BJ (cell line): ENCODE measurements at regions not wholly inside any gene's neighbourhood (a gene's known extent, or its start where the extent isn't known, plus 50 kb on each side); places are given as distances from the start of the nearest gene placed in this dataset.

ENCODE experiments used
- CTCF ChIA-PET: fragments of 350-600 bp; formaldehyde crosslinking; extraction: SDS; loops from one replicate; lab custom pipeline; 2021; ENCODE audit warnings: antibody characterized with exemption, inconsistent platforms; lab: Yijun Ruan, JAX
- POLR2A ChIA-PET: fragments of 300-600 bp; sonication (Branson Sonifier 250); formaldehyde crosslinking; extraction: SDS; loops from one replicate; lab custom pipeline; 2021; ENCODE audit warnings: antibody characterized with exemption; lab: Charles Lee
- DNase-seq: peaks from one replicate; pipeline ENCODE4 v3.0.0-alpha.2; 2011; ENCODE audit warnings: low read depth
- H3K27me3 ChIP-seq: 2 replicates; pipeline ENCODE4 v1.6.0; 2011; ENCODE audit warnings: low read length; ENCODE audit not compliant: control insufficient read depth, insufficient read depth
- H3K36me3 ChIP-seq: 2 replicates; pipeline ENCODE4 v1.5.1; 2011; ENCODE audit warnings: low read length; ENCODE audit not compliant: control insufficient read depth, insufficient read depth
- H3K4me3 ChIP-seq: 2 replicates; pipeline ENCODE4 v1.5.1; 2011; ENCODE audit warnings: low read depth, mild to moderate bottlenecking, control low read depth, low read length
- CTCF ChIP-seq: IDR thresholded peaks from 2 replicates; pipeline ENCODE4 v1.5.1; 2011; ENCODE audit warnings: low read depth, mild to moderate bottlenecking, control low read depth, inconsistent platforms, low read length, moderate library complexity; ENCODE audit not compliant: insufficient read depth

GRCh38 chr2:126507425-126507911, 148.5 kb upstream of the GYPC start:
- no peak for TF ChIP-seq CTCF
- CTCF ChIA-PET = no interaction called here

GRCh38 chr2:126510356-126510755, 145.6 kb upstream of the GYPC start:
- CTCF ChIA-PET = no interaction called here

More at GRCh38 chr2:126507425-126507911, 148.5 kb upstream of the GYPC start:
- H3K4me3 ChIP-seq = no peak overlapping the region
- H3K36me3 ChIP-seq = no peaks in the 10 kb centered on the region
- H3K27me3 ChIP-seq = no peaks in the 10 kb centered on the region
- POLR2A ChIA-PET = no interaction called here
- no peak for DNase-seq

GRCh38 chr2:126510960-126511359, 145.0 kb upstream of the GYPC start:
- Histone ChIP-seq H3K4me3 (no peak overlapping the region), H3K36me3 (no peaks in the 10 kb centered on the region), H3K27me3 (no peaks in the 10 kb centered on the region)
- DNase-seq = no peak
- ChIA-PET POLR2A (no interaction called here), CTCF (no interaction called here)
- no peak for TF ChIP-seq CTCF

More at GRCh38 chr2:126510356-126510755, 145.6 kb upstream of the GYPC start:
- DNase-seq = no peak
- POLR2A ChIA-PET = no interaction called here
- TF ChIP-seq CTCF = no peak
- H3K4me3 ChIP-seq = no peak overlapping the region
- no peaks in the 10 kb centered on the region for H3K36me3 ChIP-seq
- H3K27me3 ChIP-seq = no peaks in the 10 kb centered on the region

- DNase-seq = no peak
- Histone ChIP-seq H3K4me3 (no peak overlapping the region), H3K27me3 (no peaks in the 10 kb centered on the region), H3K36me3 (no peaks in the 10 kb centered on the region)
- no peak for TF ChIP-seq CTCF
- POLR2A ChIA-PET = no interaction called here
- CTCF ChIA-PET = no interaction called here
These were observed 143.9 kb upstream of the GYPC start for GRCh38 chr2:126512026-126512425.

- no peak for DNase-seq
- POLR2A ChIA-PET = no interaction called here
- TF ChIP-seq CTCF = no peak
- no peaks in the 10 kb centered on the region for H3K36me3 ChIP-seq
- no peak overlapping the region for H3K4me3 ChIP-seq
- H3K27me3 ChIP-seq = no peaks in the 10 kb centered on the region
- CTCF ChIA-PET = no interaction called here
These were observed 142.9 kb upstream of the GYPC start for GRCh38 chr2:126513033-126513432.
